SJCRH30 (cell line): ENCODE measurements at regions not wholly inside any gene's neighbourhood (a gene's known extent, or its start where the extent isn't known, plus 50 kb on each side); places are given as distances from the start of the nearest gene placed in this dataset.
"Not testable (repeated sequence)": the region's sequence is repeated elsewhere in the genome, so short reads cannot be mapped to it uniquely, and the experiment has no call there.

Source experiments
- DNase-seq, 2 experiments: peaks; one replicate each; pipeline ENCODE4 v3.0.0-alpha.2; 2015 to 2020
- H3K27ac ChIP-seq: fragments of 250-450 bp; sonication (Bioruptor Pico); 2 replicates; pipeline ENCODE4 v1.5.1; 2020; ENCODE audit warnings: mild to moderate bottlenecking, moderate library complexity
- H3K27me3 ChIP-seq: fragments of 250-450 bp; sonication (Bioruptor Pico); 2 replicates; pipeline ENCODE4 v1.5.1; 2020; ENCODE audit warnings: mild to moderate bottlenecking, moderate library complexity
- H3K36me3 ChIP-seq: fragments of 250-450 bp; sonication (Bioruptor Pico); 2 replicates; pipeline ENCODE4 v1.5.1; 2020; ENCODE audit warnings: mild to moderate bottlenecking, moderate library complexity
- H3K4me1 ChIP-seq: fragments of 250-450 bp; sonication (Bioruptor Pico); 2 replicates; pipeline ENCODE4 v1.5.1; 2020; ENCODE audit warnings: mild to moderate bottlenecking, moderate library complexity
- H3K4me3 ChIP-seq: fragments of 250-450 bp; sonication (Bioruptor Pico); 2 replicates; pipeline ENCODE4 v1.5.1; 2020; ENCODE audit warnings: mild to moderate bottlenecking, moderate library complexity
- H3K9me3 ChIP-seq: fragments of 250-450 bp; sonication (Bioruptor Pico); replicated peaks from 2 replicates; pipeline ENCODE4 v1.5.1; 2020; ENCODE audit warnings: mild to moderate bottlenecking, moderate library complexity

DNA sequence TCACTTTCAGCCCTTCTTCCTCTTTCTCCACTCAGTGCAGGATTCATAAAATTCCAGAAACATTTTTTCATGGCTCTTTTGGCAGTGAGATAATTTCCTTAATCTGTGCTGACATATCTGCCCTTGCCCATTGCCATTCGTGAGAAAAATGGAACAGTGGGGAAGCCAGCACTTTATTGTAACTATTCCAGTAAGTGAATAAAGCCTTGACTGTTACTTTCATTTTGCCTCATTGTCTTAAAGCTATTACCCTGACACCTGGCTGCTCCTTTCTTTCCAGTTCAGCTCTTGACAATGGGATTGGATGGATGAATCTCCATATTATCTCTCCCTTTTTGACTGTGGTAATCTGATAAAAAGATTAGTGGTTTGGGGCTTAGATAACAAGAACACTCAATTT, 1068.1 kb upstream of the PCDH20 start:
- H3K4me3 ChIP-seq = no peak overlapping the region
- no peaks in the 10 kb centered on the region for H3K36me3 ChIP-seq
- H3K4me1 ChIP-seq = no peaks in the 10 kb centered on the region
- DNase-seq = no peak
- no peaks in the 10 kb centered on the region for H3K9me3 ChIP-seq
- H3K27me3 ChIP-seq = no peaks in the 10 kb centered on the region
- no peak overlapping the region for H3K27ac ChIP-seq

DNA sequence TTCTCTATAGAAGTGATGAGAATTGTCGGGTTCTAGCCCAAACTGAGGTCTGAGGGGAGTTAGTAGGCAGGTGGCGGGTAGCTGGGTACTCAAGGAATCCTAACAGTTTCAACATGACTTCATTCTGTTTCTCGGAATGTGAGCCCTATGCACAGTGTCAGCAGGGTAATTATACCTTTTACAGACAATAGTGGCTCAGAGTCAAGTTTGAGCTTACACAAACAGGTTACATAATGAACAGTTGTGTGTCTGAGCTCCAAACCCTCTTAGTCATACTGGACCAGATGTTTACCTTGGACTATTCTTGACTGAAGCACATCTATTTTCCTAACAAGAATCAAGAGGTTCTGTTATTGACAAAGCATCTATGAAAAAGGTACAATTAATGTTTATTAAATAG, 1066.7 kb upstream of the PCDH20 start:
- peak in 1 of 2 experiments; percentile 5 for DNase-seq
- Histone ChIP-seq H3K9me3 (no peaks in the 10 kb centered on the region), H3K4me3 (no peak overlapping the region)

GRCh38 chr13:62473944-62474237, 1058.2 kb upstream of the PCDH20 start:
- H3K27me3 ChIP-seq = no peaks in the 10 kb centered on the region
- no peak overlapping the region for H3K27ac ChIP-seq
- no peaks in the 10 kb centered on the region for H3K9me3 ChIP-seq
- H3K4me1 ChIP-seq = no peaks in the 10 kb centered on the region
- no peak overlapping the region for H3K4me3 ChIP-seq
- no peak for DNase-seq
- no peaks in the 10 kb centered on the region for H3K36me3 ChIP-seq

More for the DNA sequence above, 1066.7 kb upstream of the PCDH20 start:
- no peak overlapping the region for H3K27ac ChIP-seq
- H3K4me1 ChIP-seq = no peaks in the 10 kb centered on the region
- no peaks in the 10 kb centered on the region for H3K27me3 ChIP-seq
- no peaks in the 10 kb centered on the region for H3K36me3 ChIP-seq

GRCh38 chr13:62473190-62473943, 1057.7 kb upstream of the PCDH20 start:
- H3K4me1 ChIP-seq = no peaks in the 10 kb centered on the region
- H3K27me3 ChIP-seq = no peaks in the 10 kb centered on the region
- H3K9me3 ChIP-seq = no peaks in the 10 kb centered on the region
- no peak overlapping the region for H3K4me3 ChIP-seq
- DNase-seq = no peak
- H3K36me3 ChIP-seq = no peaks in the 10 kb centered on the region
- H3K27ac ChIP-seq = no peak overlapping the region

- Histone ChIP-seq H3K4me1 (no peaks in the 10 kb centered on the region), H3K4me3 (no peak overlapping the region), H3K27me3 (no peaks in the 10 kb centered on the region), H3K27ac (no peak overlapping the region), H3K9me3 (no peaks in the 10 kb centered on the region), H3K36me3 (no peaks in the 10 kb centered on the region)
- no peak for DNase-seq
Measured at GRCh38 chr13:62453761-62454160, 1038.1 kb upstream of the PCDH20 start.

- Histone ChIP-seq H3K4me1 (no peaks in the 10 kb centered on the region), H3K36me3 (no peaks in the 10 kb centered on the region), H3K27me3 (no peaks in the 10 kb centered on the region), H3K27ac (no peak overlapping the region), H3K9me3 (no peaks in the 10 kb centered on the region), H3K4me3 (no peak overlapping the region)
- no peak for DNase-seq
Measured at GRCh38 chr13:62450759-62451158, 1035.1 kb upstream of the PCDH20 start.

- H3K36me3 ChIP-seq, H3K4me1 ChIP-seq, H3K27me3 ChIP-seq, H3K27ac ChIP-seq, H3K4me3 ChIP-seq, H3K9me3 ChIP-seq, DNase-seq: not testable (repeated sequence)
Measured at GRCh38 chr13:62447771-62448382, 1032.2 kb upstream of the PCDH20 start.

DNA sequence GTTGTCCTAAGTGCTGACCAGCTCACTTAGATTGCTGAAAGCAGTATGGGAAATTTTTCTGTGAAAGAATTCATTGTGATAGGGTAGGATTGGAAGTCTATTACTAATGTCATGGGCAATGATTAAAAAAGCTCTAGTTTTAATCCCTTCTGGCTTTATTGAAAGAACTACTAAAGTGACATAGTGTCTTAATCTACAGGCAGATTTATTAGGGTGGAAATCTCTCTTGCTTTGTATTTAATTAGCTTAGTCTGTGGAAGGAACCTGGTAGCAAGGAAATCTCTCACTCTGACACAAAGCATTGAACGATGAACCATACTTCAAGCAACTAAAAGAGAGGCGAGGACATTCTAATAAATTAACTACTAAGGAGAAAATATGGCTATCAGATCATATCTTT, 1029.2 kb upstream of the PCDH20 start:
- no peaks in the 10 kb centered on the region for H3K36me3 ChIP-seq
- H3K4me1 ChIP-seq = no peaks in the 10 kb centered on the region
- no peak for DNase-seq
- H3K9me3 ChIP-seq = no peaks in the 10 kb centered on the region
- no peak overlapping the region for H3K27ac ChIP-seq
- H3K27me3 ChIP-seq = no peaks in the 10 kb centered on the region
- H3K4me3 ChIP-seq = no peak overlapping the region

GRCh38 chr13:62434081-62434480, 1018.4 kb upstream of the PCDH20 start:
- Histone ChIP-seq H3K27me3 (no peaks in the 10 kb centered on the region), H3K4me1 (no peaks in the 10 kb centered on the region), H3K27ac (no peak overlapping the region), H3K36me3 (no peaks in the 10 kb centered on the region), H3K9me3 (no peaks in the 10 kb centered on the region), H3K4me3 (no peak overlapping the region)
- DNase-seq = no peak

DNA sequence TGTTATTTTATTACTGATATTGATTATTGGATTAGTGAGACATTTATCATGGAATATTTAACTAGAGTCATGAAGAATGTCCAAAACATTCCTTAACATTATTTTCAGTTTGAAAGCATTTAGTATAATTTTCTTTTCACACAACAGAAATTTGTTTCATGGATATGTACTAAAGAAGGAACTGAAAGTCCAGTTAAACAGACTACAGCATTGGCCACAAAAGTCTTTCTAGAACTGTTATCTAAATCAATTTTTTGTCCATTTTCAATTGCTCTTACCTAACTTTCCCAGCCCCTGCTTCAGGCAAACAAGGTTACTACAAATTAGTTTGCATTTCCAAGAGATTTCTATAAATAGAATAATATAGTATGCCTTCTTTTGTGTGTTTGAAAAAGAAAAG, 1018.0 kb upstream of the PCDH20 start:
- H3K36me3 ChIP-seq = no peaks in the 10 kb centered on the region
- H3K27ac ChIP-seq = no peak overlapping the region
- H3K9me3 ChIP-seq = no peaks in the 10 kb centered on the region
- H3K4me1 ChIP-seq = no peaks in the 10 kb centered on the region
- no peak for DNase-seq
- no peaks in the 10 kb centered on the region for H3K27me3 ChIP-seq
- no peak overlapping the region for H3K4me3 ChIP-seq

GRCh38 chr13:62432906-62433305, 1017.3 kb upstream of the PCDH20 start:
- Histone ChIP-seq H3K4me1 (no peaks in the 10 kb centered on the region), H3K9me3 (no peaks in the 10 kb centered on the region)

GRCh38 chr13:62432295-62432694, 1016.6 kb upstream of the PCDH20 start:
- Histone ChIP-seq H3K4me3 (no peak overlapping the region), H3K9me3 (no peaks in the 10 kb centered on the region)

More at GRCh38 chr13:62432906-62433305, 1017.3 kb upstream of the PCDH20 start:
- Histone ChIP-seq H3K36me3 (no peaks in the 10 kb centered on the region), H3K27ac (no peak overlapping the region), H3K4me3 (no peak overlapping the region), H3K27me3 (no peaks in the 10 kb centered on the region)
- DNase-seq = no peak

DNA sequence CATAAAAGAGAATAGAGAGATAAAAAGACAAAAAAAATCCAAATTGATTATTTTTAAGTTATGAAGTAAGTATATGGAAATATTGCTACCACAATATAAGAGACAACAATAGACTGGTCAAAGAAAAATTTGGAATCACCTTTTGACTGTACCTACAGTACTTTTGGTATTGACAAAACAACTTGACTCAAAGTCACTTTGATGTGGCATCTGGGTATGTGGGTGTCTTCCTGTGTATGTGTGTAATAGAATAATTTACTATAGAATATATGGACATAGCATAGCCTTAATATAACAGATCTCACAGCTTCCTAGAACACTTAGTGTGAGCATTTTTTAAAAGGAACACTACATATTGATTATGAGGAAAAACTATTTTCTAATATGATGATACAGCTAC, 1016.2 kb upstream of the PCDH20 start:
- Histone ChIP-seq H3K27ac (no peak overlapping the region), H3K4me1 (no peaks in the 10 kb centered on the region), H3K4me3 (no peak overlapping the region), H3K9me3 (no peaks in the 10 kb centered on the region), H3K27me3 (no peaks in the 10 kb centered on the region), H3K36me3 (no peaks in the 10 kb centered on the region)
- no peak for DNase-seq

More at GRCh38 chr13:62432295-62432694, 1016.6 kb upstream of the PCDH20 start:
- Histone ChIP-seq H3K4me1 (no peaks in the 10 kb centered on the region), H3K36me3 (no peaks in the 10 kb centered on the region), H3K27me3 (no peaks in the 10 kb centered on the region), H3K27ac (no peak overlapping the region)
- no peak for DNase-seq

GRCh38 chr13:62418872-62419271, 1003.2 kb upstream of the PCDH20 start:
- H3K27me3 ChIP-seq = no peaks in the 10 kb centered on the region
- no peaks in the 10 kb centered on the region for H3K9me3 ChIP-seq
- no peak overlapping the region for H3K4me3 ChIP-seq
- no peaks in the 10 kb centered on the region for H3K36me3 ChIP-seq
- no peak for DNase-seq
- no peak overlapping the region for H3K27ac ChIP-seq
- H3K4me1 ChIP-seq = no peaks in the 10 kb centered on the region

DNA sequence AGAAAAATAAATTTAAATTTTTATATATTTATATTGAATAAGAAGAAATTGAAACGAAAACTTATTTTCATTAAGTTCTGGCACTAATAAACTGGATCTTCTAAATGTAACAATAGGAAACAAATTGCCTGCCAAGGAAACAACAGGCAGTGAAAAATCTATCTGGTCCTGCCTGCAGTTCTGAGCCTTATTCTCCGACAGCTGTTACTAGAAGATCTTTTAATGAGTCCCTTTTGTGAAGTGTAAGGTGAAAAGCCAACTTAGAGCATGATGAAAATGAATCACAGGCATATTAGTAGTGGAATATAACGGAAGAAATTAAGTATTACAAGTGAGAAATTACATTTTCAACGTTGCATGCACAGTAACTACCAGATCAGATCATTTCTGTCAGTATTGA, 1002.7 kb upstream of the PCDH20 start:
- DNase-seq = peak in 1 of 2 experiments; percentile 7
- H3K4me1 ChIP-seq = no peaks in the 10 kb centered on the region
- H3K4me3 ChIP-seq = no peak overlapping the region
- H3K27me3 ChIP-seq = no peaks in the 10 kb centered on the region
- no peaks in the 10 kb centered on the region for H3K36me3 ChIP-seq
- no peaks in the 10 kb centered on the region for H3K9me3 ChIP-seq
- H3K27ac ChIP-seq = no peak overlapping the region

GRCh38 chr13:62407871-62408270, 992.2 kb upstream of the PCDH20 start:
- no peaks in the 10 kb centered on the region for H3K4me1 ChIP-seq
- DNase-seq = no peak
- H3K4me3 ChIP-seq = no peak overlapping the region
- no peaks in the 10 kb centered on the region for H3K9me3 ChIP-seq
- H3K36me3 ChIP-seq = no peaks in the 10 kb centered on the region
- no peaks in the 10 kb centered on the region for H3K27me3 ChIP-seq
- no peak overlapping the region for H3K27ac ChIP-seq
